Thyroid gland (tissue), 4 donors: ENCODE measurements at regions not wholly inside any gene's neighbourhood (a gene's known extent, or its start where the extent isn't known, plus 50 kb on each side); places are given as distances from the start of the nearest gene placed in this dataset.

Source experiments
- DNase-seq, 2 donors: peaks; one replicate each; pipeline ENCODE4 v3.0.0-alpha.2; 2019
- H3K27ac ChIP-seq, 3 donors: fragments of 200-600 bp; sonication (generic); 1 replicate in 2 of 3; 2 replicates in 1 of 3; pipeline ENCODE4 v1.5.1; 2016 to 2019; ENCODE audit warnings: mild to moderate bottlenecking in 1 of 3, moderate library complexity in 1 of 3
- H3K27me3 ChIP-seq: fragments of 200-600 bp; sonication (generic); one replicate; pipeline ENCODE4 v1.5.1; 2019
- H3K36me3 ChIP-seq, 2 donors: fragments of 200-600 bp; sonication (generic); one replicate each; pipeline ENCODE4 v1.5.1; 2016 to 2019
- H3K4me1 ChIP-seq, 2 donors: fragments of 200-600 bp; sonication (generic); one replicate each; pipeline ENCODE4 v1.5.1; 2017 to 2019
- H3K4me3 ChIP-seq, 3 donors: fragments of 200-600 bp; sonication (generic); replicated peaks in 1 of 3; 1 replicate in 2 of 3; 2 replicates in 1 of 3; pipeline ENCODE4 v1.5.1; 2016; ENCODE audit warnings: mild to moderate bottlenecking in 1 of 3
- H3K9me3 ChIP-seq: fragments of 200-600 bp; sonication (generic); one replicate; pipeline ENCODE4 v1.5.1; 2017
- POLR2A ChIP-seq, 2 donors: fragments of 450-650 bp; IDR thresholded peaks; one replicate each; pipeline ENCODE4 v1.6.1; 2017; ENCODE audit warnings: antibody characterized with exemption in 2 of 2, mild to moderate bottlenecking in 2 of 2, moderate library complexity in 1 of 2
- WGBS, 2 donors: methylation state at CpG; one replicate each; pipeline ENCODE4 v1.1.5; 2017; 5-methylcytosine and 5-hydroxymethylcytosine counted together
- intact Hi-C: fragments of 100-400 bp; cut with DNase I; formaldehyde crosslinking; loops from one replicate; pipeline ENCODE4 v1.15.1; 2023
- TF ChIP-seq, protein P1 (sequence below), 6 experiments: fragments of 200-600 bp in 3 of 6; fragments of 450-650 bp in 3 of 6; sonication (generic) in 3 of 6; IDR thresholded peaks; one replicate each; pipeline ENCODE4 v1.5.1; 2016 to 2019; ENCODE audit warnings: antibody characterized with exemption in 6 of 6, mild to moderate bottlenecking in 2 of 6, inconsistent platforms in 1 of 6, moderate library complexity in 1 of 6

DNA sequence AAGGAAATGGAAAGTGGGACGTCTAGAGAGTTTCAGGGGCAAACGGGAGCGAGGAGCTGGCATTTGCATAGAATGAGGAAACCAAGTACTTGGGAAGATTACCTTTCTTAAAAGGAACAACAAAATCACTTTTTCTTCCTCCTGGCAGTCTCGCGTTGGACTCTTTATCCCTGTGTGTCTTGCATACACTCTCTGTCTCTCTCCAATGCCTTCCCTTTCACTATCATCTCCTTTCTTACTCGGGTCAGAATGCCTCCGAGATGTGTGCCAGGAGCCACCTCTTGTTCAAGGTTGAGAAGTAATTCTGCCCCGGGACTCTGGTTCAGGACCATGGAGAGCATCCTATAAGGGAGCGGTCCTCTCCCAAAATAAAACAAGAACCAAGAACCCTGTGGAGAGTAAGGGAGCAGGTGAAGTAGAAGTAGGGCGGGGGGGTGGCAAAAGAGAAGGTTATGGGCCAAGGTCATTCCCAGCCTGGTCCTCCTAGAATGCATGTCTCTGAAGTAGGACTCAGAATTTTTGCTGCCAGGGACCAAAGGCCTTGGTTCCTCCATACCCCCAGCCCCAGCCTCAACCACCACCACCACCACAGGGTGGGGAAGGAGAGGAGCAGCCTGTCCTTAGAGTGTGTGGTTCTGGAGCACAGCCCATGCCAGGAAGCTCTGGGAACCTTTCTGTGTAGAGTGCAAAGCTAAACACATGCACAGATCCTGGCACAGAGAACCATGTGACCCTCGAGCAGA, 72.1 kb upstream of the ARAP3 start:
- Histone ChIP-seq H3K27me3 (no peaks in the 10 kb centered on the region), H3K36me3 (no peaks in the 10 kb centered on the region), H3K9me3 (no peaks in the 10 kb centered on the region), H3K4me1 (no peaks in the 10 kb centered on the region), H3K27ac (no peak overlapping the region), H3K4me3 (no peak overlapping the region)
- peak; percentile 15 to 41 for DNase-seq
- intact Hi-C loops = no loop called here
- 15 to 16% methylated on average over 11 of the region's 11 CpGs for WGBS, 2 donors
- no peak for TF ChIP-seq POLR2A (IDR thresholded peaks at IDR 0.05)
- TF ChIP-seq, protein P1, sequence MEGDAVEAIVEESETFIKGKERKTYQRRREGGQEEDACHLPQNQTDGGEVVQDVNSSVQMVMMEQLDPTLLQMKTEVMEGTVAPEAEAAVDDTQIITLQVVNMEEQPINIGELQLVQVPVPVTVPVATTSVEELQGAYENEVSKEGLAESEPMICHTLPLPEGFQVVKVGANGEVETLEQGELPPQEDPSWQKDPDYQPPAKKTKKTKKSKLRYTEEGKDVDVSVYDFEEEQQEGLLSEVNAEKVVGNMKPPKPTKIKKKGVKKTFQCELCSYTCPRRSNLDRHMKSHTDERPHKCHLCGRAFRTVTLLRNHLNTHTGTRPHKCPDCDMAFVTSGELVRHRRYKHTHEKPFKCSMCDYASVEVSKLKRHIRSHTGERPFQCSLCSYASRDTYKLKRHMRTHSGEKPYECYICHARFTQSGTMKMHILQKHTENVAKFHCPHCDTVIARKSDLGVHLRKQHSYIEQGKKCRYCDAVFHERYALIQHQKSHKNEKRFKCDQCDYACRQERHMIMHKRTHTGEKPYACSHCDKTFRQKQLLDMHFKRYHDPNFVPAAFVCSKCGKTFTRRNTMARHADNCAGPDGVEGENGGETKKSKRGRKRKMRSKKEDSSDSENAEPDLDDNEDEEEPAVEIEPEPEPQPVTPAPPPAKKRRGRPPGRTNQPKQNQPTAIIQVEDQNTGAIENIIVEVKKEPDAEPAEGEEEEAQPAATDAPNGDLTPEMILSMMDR (IDR thresholded peaks at IDR 0.05) = no peak

DNA sequence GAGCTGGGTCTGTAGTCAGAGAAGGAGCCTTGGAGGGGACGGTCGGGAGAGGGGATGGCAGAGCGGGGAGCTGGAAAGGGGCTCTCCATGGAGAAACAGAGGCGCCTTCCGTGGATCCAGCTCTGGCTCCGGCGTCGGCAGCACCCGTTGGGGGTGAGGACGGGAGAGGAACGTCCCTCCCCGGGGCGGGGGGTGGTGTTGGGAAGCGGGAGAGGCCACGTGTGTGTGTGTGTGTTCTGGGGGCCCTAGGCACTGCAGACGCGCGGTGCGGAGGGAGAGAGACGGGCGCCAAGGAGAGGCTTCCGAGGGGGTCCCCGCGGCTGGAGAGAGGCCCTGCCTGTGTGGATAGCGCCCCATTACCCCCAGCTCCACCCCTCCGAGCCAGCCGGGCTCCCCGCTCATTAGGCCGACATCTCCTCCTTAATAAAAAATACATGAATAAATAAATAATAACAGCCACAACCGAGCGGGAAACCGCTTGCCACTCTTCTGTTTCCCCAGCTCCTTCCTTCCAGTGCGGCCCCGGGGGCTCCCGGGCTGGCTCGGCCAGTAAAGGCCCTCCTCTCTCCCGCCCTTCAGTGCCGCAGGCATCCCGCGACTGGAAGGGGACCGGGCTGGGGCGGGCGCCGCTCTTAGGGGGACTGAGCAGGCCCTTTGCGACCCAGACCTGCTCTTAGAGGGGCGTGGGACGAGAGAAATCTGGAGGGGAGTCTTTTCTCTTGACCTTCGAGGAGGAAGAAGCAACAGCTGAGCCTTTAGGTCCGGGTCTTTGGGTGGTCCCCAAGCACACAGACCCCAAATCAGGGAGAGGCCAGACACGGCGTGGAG, 71.3 kb upstream of the ARAP3 start:
- no peak overlapping the region for H3K27ac ChIP-seq
- intact Hi-C loops = no loop called here
- H3K4me3 ChIP-seq = no peak overlapping the region
- H3K4me1 ChIP-seq = no peaks in the 10 kb centered on the region
- DNase-seq = no peak
- no peaks in the 10 kb centered on the region for H3K9me3 ChIP-seq
- TF ChIP-seq, protein P1 (IDR thresholded peaks at IDR 0.05) = no peak
- TF ChIP-seq POLR2A (IDR thresholded peaks at IDR 0.05) = no peak
- no peaks in the 10 kb centered on the region for H3K36me3 ChIP-seq
- no peaks in the 10 kb centered on the region for H3K27me3 ChIP-seq
- WGBS, 2 donors = 12 to 18% methylated on average over 48 to 50 of the region's 51 CpGs

DNA sequence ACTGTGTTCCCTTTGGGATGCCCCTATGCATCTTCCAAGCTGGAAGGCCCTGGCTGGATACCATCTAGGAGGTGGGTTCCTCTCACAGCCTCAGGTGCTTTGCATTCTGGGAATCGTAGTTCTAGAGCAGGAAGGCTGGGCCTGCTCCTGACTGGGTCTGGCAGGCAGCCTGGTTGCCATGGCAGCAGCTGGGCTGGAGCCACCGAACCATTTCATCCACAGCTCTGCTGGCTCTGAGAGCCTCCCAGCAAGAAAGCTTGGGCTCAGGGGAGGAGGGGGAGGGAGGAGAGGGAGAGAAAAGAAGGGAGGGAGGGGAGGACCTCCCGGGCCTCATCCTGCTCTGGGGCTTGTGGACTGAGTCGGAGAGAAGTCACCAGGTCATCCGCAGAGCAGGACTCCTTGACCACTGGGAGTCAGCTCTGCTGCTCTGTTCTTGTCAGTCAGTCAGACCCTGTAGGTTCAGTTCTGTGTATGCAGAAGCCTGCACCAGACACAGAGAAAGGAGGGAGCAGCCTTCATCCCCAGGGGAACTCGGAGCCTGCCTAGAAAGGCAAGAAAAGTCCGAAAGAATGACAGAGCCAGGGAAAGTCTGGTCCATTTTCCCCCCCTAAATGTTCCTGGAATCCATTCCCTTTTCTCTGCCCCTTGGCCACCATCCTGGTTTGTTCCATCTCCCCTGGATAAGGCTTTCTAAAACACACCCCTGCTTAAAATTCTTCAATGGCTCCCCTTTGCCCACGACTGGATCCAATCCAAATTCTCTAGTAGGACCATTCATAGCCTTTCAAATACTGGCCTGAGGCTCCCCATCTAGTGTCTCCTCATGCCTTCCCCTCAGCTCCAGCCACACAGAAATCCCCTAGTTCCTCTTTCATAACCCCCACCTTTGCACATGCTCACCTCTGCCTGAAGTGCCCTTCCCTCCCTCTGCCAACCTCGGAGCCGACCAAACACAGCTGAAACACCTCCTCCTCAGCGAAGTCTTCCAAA, 65.4 kb upstream of the ARAP3 start:
- WGBS, 2 donors = 11 to 12% methylated on average over 10 to 11 of the region's 11 CpGs
- Histone ChIP-seq H3K9me3 (no peaks in the 10 kb centered on the region), H3K4me1 (peaks cover 0 to 7% of the 10 kb centered on the region in 2 donors), H3K27me3 (no peaks in the 10 kb centered on the region), H3K27ac (no peak overlapping the region), H3K4me3 (no peak overlapping the region), H3K36me3 (no peaks in the 10 kb centered on the region)
- TF ChIP-seq, protein P1 (IDR thresholded peaks at IDR 0.05) = no peak
- no peak for TF ChIP-seq POLR2A (IDR thresholded peaks at IDR 0.05)
- peak; percentile 97 to 98 for DNase-seq
- intact Hi-C loops = no loop called here

DNA sequence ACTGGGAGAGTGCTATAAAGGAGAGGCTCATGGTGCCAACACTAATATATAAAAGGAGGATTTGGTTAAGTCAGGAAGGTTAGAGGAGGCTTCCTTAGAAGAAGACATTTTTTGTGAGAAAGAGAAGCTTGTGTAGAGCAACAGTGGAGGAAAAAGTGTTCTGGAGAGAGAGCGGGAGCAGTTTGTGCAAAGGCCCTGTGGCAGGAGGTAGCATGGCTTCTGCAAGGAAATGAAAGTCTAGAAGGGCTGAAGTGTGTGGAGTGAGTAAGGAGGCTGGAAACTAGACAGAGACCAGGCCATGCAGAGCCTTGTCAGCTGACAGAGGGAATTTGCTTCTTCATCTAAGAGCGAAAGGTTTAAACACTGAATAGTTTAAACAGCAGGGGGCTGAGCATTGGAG, 64.4 kb upstream of the ARAP3 start:
- no peak overlapping the region for H3K27ac ChIP-seq
- H3K4me3 ChIP-seq = no peak overlapping the region
- H3K36me3 ChIP-seq = no peaks in the 10 kb centered on the region
- WGBS, 2 donors = 96 to 98% methylated on average over 2 of the region's 2 CpGs
- peaks cover 0 to 7% of the 10 kb centered on the region in 2 donors for H3K4me1 ChIP-seq
- no peaks in the 10 kb centered on the region for H3K9me3 ChIP-seq
- TF ChIP-seq POLR2A (IDR thresholded peaks at IDR 0.05) = no peak
- TF ChIP-seq, protein P1 (IDR thresholded peaks at IDR 0.05) = no peak
- no peak for DNase-seq
- intact Hi-C loops = no loop called here
- no peaks in the 10 kb centered on the region for H3K27me3 ChIP-seq
